ENCODE measurements at regions not wholly inside any gene's neighbourhood (a gene's known extent, or its start where the extent isn't known, plus 50 kb on each side); places are given as distances from the start of the nearest gene placed in this dataset.

GRCh38 chr10:111206521-111206920 lies 129.7 kb downstream of the ADRA2A start:
- DNase-seq (ENCODE audit: low read depth, low spot score), result no peak
- Histone ChIP-seq H3K4me1 (ENCODE audit: control insufficient read depth, insufficient read depth, low read length) (no peaks in the 10 kb centered on the region), H3K27ac (ENCODE audit: control insufficient read depth, insufficient read depth) (no peak overlapping the region), H4K20me1 (ENCODE audit: control insufficient read depth, insufficient read depth) (no peaks in the 10 kb centered on the region; the same call in 1 of the 2 replicates), H3K9me3 (replicated peaks; ENCODE audit: control insufficient read depth, insufficient read depth, low read length) (no peaks in the 10 kb centered on the region), H3K4me3 (no peak overlapping the region), H3K4me2 (ENCODE audit: control insufficient read depth, insufficient read depth) (no peak overlapping the region), H3K79me2 (ENCODE audit: control insufficient read depth, insufficient read depth, low read length) (no peaks in the 10 kb centered on the region), H3K27me3 (replicated peaks in 1 of 2; ENCODE audit: control insufficient read depth in 2 of 2, insufficient read depth in 2 of 2, low read length in 1 of 2) (peaks cover 0 to 2% of the 10 kb centered on the region in 2 experiments; a peak in 1 of 4 replicates), H2AFZ (ENCODE audit: control insufficient read depth, low read depth, low read length) (no peak overlapping the region), H3K9ac (ENCODE audit: control insufficient read depth, insufficient read depth, low read length) (no peak overlapping the region), H3K36me3 (ENCODE audit: control insufficient read depth in 2 of 2, insufficient read depth in 2 of 2, low read length in 1 of 2) (no peaks in the 10 kb centered on the region)
- ATAC-seq, result no peak
- ChIA-PET CTCF (interaction anchor here (1.2 kb wide), 1 partner anchor 310 kb away, joined by 3 read pairs; no protein-coding TSS in a partner anchor), POLR2A (no interaction called here), RAD21 (ENCODE audit: unreplicated experiment) (interaction anchor here (1.1 kb wide), 1 partner anchor 460 kb away, joined by 4 read pairs; no protein-coding TSS in a partner anchor), SMC1A (ENCODE audit: uncharacterized antibody, unreplicated experiment) (no interaction called here)
- no peak for TF ChIP-seq CBX5 (IDR thresholded peaks at IDR 0.05; ENCODE audit: low read depth)
- no peak for TF ChIP-seq SUZ12 (IDR thresholded peaks at IDR 0.05; ENCODE audit: unreplicated experiment)
- TF ChIP-seq, protein P1, sequence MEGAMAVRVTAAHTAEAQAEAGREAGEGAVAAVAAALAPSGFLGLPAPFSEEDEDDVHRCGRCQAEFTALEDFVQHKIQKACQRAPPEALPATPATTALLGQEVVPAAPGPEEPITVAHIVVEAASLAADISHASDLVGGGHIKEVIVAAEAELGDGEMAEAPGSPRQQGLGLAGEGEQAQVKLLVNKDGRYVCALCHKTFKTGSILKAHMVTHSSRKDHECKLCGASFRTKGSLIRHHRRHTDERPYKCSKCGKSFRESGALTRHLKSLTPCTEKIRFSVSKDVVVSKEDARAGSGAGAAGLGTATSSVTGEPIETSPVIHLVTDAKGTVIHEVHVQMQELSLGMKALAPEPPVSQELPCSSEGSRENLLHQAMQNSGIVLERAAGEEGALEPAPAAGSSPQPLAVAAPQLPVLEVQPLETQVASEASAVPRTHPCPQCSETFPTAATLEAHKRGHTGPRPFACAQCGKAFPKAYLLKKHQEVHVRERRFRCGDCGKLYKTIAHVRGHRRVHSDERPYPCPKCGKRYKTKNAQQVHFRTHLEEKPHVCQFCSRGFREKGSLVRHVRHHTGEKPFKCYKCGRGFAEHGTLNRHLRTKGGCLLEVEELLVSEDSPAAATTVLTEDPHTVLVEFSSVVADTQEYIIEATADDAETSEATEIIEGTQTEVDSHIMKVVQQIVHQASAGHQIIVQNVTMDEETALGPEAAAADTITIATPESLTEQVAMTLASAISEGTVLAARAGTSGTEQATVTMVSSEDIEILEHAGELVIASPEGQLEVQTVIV (IDR thresholded peaks at IDR 0.05; ENCODE audit: borderline replicate concordance, partially characterized antibody), result no peak
- no peak for TF ChIP-seq DPF2 (IDR thresholded peaks at IDR 0.05)
- TF ChIP-seq ZBTB11 (CRISPR knock-in tag; IDR thresholded peaks at IDR 0.05), result no peak
- no peak for TF ChIP-seq SMAD5 (IDR thresholded peaks at IDR 0.05; ENCODE audit: low read depth)
- no peak for TF ChIP-seq TCF7 (IDR thresholded peaks at IDR 0.05; ENCODE audit: borderline replicate concordance)
- TF ChIP-seq, protein P2, sequence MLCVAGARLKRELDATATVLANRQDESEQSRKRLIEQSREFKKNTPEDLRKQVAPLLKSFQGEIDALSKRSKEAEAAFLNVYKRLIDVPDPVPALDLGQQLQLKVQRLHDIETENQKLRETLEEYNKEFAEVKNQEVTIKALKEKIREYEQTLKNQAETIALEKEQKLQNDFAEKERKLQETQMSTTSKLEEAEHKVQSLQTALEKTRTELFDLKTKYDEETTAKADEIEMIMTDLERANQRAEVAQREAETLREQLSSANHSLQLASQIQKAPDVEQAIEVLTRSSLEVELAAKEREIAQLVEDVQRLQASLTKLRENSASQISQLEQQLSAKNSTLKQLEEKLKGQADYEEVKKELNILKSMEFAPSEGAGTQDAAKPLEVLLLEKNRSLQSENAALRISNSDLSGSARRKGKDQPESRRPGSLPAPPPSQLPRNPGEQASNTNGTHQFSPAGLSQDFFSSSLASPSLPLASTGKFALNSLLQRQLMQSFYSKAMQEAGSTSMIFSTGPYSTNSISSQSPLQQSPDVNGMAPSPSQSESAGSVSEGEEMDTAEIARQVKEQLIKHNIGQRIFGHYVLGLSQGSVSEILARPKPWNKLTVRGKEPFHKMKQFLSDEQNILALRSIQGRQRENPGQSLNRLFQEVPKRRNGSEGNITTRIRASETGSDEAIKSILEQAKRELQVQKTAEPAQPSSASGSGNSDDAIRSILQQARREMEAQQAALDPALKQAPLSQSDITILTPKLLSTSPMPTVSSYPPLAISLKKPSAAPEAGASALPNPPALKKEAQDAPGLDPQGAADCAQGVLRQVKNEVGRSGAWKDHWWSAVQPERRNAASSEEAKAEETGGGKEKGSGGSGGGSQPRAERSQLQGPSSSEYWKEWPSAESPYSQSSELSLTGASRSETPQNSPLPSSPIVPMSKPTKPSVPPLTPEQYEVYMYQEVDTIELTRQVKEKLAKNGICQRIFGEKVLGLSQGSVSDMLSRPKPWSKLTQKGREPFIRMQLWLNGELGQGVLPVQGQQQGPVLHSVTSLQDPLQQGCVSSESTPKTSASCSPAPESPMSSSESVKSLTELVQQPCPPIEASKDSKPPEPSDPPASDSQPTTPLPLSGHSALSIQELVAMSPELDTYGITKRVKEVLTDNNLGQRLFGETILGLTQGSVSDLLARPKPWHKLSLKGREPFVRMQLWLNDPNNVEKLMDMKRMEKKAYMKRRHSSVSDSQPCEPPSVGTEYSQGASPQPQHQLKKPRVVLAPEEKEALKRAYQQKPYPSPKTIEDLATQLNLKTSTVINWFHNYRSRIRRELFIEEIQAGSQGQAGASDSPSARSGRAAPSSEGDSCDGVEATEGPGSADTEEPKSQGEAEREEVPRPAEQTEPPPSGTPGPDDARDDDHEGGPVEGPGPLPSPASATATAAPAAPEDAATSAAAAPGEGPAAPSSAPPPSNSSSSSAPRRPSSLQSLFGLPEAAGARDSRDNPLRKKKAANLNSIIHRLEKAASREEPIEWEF (IDR thresholded peaks at IDR 0.05; ENCODE audit: insufficient replicate concordance, low read depth, low read length), result no peak
- no peak for TF ChIP-seq ZNF207 (IDR thresholded peaks at IDR 0.05; ENCODE audit: borderline replicate concordance)
- no peak for TF ChIP-seq FOS (IDR thresholded peaks at IDR 0.05; ENCODE audit: borderline replicate concordance, extremely low read depth, insufficient read length)
- TF ChIP-seq, protein P3, sequence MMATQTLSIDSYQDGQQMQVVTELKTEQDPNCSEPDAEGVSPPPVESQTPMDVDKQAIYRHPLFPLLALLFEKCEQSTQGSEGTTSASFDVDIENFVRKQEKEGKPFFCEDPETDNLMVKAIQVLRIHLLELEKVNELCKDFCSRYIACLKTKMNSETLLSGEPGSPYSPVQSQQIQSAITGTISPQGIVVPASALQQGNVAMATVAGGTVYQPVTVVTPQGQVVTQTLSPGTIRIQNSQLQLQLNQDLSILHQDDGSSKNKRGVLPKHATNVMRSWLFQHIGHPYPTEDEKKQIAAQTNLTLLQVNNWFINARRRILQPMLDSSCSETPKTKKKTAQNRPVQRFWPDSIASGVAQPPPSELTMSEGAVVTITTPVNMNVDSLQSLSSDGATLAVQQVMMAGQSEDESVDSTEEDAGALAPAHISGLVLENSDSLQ (IDR thresholded peaks at IDR 0.05), result no peak
- TF ChIP-seq ESRRA (IDR thresholded peaks at IDR 0.05; ENCODE audit: low read length), result no peak
- BruUV-seq (replicated peaks), result no TSS peak
- no peak for FAIRE-seq
- intact Hi-C loops (cut with micrococcal nuclease; ENCODE audit: unreplicated experiment) (loop anchor here (2.0 to 10.0 kb wide), 2 partner anchors 312 to 460 kb away; no protein-coding TSS in a partner anchor), in situ Hi-C loops (cut with MboI) (loop anchor here (10.0 kb wide), 1 partner anchor 302 kb away; no protein-coding TSS in a partner anchor)
